ENCODE measurements at regions not wholly inside any gene's neighbourhood (a gene's known extent, or its start where the extent isn't known, plus 50 kb on each side); places are given as distances from the start of the nearest gene placed in this dataset.

DNA sequence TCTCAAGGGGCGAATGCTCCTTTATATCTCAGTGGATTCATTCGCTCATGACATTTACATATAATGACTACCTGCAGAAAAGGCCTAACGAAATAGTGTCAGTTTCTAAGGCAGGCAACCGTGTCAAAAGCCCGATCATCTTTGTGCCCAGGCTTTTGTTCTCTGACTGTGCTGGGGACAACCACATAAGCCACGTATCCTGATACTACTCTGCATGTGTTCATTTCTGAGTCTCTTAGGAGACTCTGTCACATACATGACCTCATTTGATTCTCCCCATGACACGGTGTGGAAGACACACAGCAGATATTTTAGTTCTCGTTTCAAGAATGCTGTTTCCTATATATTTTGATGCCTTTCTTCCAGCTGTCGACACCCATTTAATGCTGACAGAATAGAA lies 598.5 kb downstream of the BNC2 start:
- Histone ChIP-seq H3K4me1 (ENCODE audit: low read depth, poor library complexity, severe bottlenecking) (peaks cover 19% of the 10 kb centered on the region), H3K27ac (no peak overlapping the region), H3K79me2 (ENCODE audit: insufficient read depth, low read depth) (no peaks in the 10 kb centered on the region), H3K9ac (no peak overlapping the region), H3K4me2 (no peak overlapping the region), H3K36me3 (ENCODE audit: insufficient read depth) (no peaks in the 10 kb centered on the region), H4K20me1 (ENCODE audit: insufficient read depth) (no peaks in the 10 kb centered on the region), H3K27me3 (ENCODE audit: insufficient read depth, low read depth) (no peaks in the 10 kb centered on the region), H2AFZ (ENCODE audit: low read depth) (no peak overlapping the region), H3K4me3 (IDR thresholded peaks at IDR 0.05; ENCODE audit: insufficient read depth, low read depth, low read length) (no peak overlapping the region)
- TF ChIP-seq, protein P1, sequence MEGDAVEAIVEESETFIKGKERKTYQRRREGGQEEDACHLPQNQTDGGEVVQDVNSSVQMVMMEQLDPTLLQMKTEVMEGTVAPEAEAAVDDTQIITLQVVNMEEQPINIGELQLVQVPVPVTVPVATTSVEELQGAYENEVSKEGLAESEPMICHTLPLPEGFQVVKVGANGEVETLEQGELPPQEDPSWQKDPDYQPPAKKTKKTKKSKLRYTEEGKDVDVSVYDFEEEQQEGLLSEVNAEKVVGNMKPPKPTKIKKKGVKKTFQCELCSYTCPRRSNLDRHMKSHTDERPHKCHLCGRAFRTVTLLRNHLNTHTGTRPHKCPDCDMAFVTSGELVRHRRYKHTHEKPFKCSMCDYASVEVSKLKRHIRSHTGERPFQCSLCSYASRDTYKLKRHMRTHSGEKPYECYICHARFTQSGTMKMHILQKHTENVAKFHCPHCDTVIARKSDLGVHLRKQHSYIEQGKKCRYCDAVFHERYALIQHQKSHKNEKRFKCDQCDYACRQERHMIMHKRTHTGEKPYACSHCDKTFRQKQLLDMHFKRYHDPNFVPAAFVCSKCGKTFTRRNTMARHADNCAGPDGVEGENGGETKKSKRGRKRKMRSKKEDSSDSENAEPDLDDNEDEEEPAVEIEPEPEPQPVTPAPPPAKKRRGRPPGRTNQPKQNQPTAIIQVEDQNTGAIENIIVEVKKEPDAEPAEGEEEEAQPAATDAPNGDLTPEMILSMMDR (conservative IDR thresholded peaks at IDR 0.05; ENCODE audit: low read depth, low read length): no peak

GRCh38 chr9:16272776-16273175 lies 597.7 kb downstream of the BNC2 start:
- H3K4me2 ChIP-seq: no peak overlapping the region
- no peak overlapping the region for H3K27ac ChIP-seq
- H4K20me1 ChIP-seq (ENCODE audit: insufficient read depth): no peaks in the 10 kb centered on the region
- H3K79me2 ChIP-seq (ENCODE audit: insufficient read depth, low read depth): no peaks in the 10 kb centered on the region
- no peak overlapping the region for H2AFZ ChIP-seq (ENCODE audit: low read depth)
- H3K4me1 ChIP-seq (ENCODE audit: low read depth, poor library complexity, severe bottlenecking): peaks cover 12% of the 10 kb centered on the region
- no peaks in the 10 kb centered on the region for H3K27me3 ChIP-seq (ENCODE audit: insufficient read depth, low read depth)
- H3K36me3 ChIP-seq (ENCODE audit: insufficient read depth): no peaks in the 10 kb centered on the region
- TF ChIP-seq, protein P1 (conservative IDR thresholded peaks at IDR 0.05; ENCODE audit: low read depth, low read length): no peak
- H3K4me3 ChIP-seq (IDR thresholded peaks at IDR 0.05; ENCODE audit: insufficient read depth, low read depth, low read length): no peak overlapping the region
- no peak overlapping the region for H3K9ac ChIP-seq

DNA sequence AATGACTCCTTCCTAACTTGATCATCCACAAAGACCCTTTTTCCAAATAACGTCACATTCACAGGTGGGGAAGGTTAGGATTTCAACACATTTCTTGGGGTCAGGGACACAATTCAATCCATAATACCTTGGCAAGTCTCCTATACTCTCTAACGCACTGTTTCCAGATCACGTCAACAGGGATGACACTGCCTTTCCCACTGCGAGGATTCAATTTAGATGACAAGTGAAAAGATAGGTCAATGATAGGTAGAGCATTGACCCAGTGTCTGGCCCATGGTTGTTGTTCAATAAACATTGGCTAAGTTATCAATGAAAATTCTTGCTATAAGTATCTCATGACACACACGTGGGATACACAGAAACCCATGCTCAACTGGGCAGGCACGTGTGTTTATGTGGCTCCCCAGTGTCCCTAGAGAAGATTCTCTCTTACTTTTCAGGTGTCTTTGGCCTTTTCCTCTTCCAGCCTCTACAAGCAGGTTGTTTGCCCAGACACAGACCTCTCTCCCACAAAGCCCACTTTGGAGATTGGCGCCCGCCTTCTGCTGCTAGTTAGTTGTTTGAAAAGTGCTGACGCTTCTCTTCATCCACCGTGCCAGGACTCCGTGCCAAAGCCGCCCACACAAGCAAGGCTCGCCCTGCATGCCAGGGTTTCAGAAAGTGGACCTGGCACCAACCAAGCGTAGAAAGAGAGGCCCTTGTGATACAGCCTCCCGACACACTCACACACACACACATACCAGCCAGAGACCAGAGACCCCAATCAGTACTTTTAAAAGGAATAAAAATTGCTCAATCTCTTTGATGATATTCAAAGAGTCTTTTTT lies 594.5 kb downstream of the BNC2 start:
- Histone ChIP-seq H3K4me1 (ENCODE audit: low read depth, poor library complexity, severe bottlenecking) (peaks cover 25% of the 10 kb centered on the region), H3K79me2 (ENCODE audit: insufficient read depth, low read depth) (no peaks in the 10 kb centered on the region), H3K4me2 (no peak overlapping the region), H3K27me3 (ENCODE audit: insufficient read depth, low read depth) (no peaks in the 10 kb centered on the region), H3K36me3 (ENCODE audit: insufficient read depth) (no peaks in the 10 kb centered on the region), H3K9ac (no peak overlapping the region), H3K4me3 (IDR thresholded peaks at IDR 0.05; ENCODE audit: insufficient read depth, low read depth, low read length) (no peak overlapping the region), H2AFZ (ENCODE audit: low read depth) (no peak overlapping the region), H4K20me1 (ENCODE audit: insufficient read depth) (no peaks in the 10 kb centered on the region), H3K27ac (no peak overlapping the region)
- TF ChIP-seq, protein P1 (conservative IDR thresholded peaks at IDR 0.05; ENCODE audit: low read depth, low read length): no peak

- Histone ChIP-seq H3K79me2 (ENCODE audit: insufficient read depth, low read depth) (no peaks in the 10 kb centered on the region), H3K27ac (peak overlapping the region; percentile 85), H3K36me3 (ENCODE audit: insufficient read depth) (no peaks in the 10 kb centered on the region), H3K27me3 (ENCODE audit: insufficient read depth, low read depth) (no peaks in the 10 kb centered on the region), H3K4me2 (peak overlapping the region; percentile 2; the same call in 1 of the 2 replicates), H3K9ac (peak overlapping the region; percentile 21; the same call in 1 of the 2 replicates), H3K4me3 (IDR thresholded peaks at IDR 0.05; ENCODE audit: insufficient read depth, low read depth, low read length) (no peak overlapping the region), H4K20me1 (ENCODE audit: insufficient read depth) (no peaks in the 10 kb centered on the region), H2AFZ (ENCODE audit: low read depth) (no peak overlapping the region), H3K4me1 (ENCODE audit: low read depth, poor library complexity, severe bottlenecking) (peaks cover 25% of the 10 kb centered on the region)
- TF ChIP-seq, protein P1 (conservative IDR thresholded peaks at IDR 0.05; ENCODE audit: low read depth, low read length): no peak
Observed at GRCh38 chr9:16276866-16277265, 593.6 kb downstream of the BNC2 start.

Data from KMS-11 (cell line).